Peyer's patch (tissue), 4 donors: ENCODE measurements at regions not wholly inside any gene's neighbourhood (a gene's known extent, or its start where the extent isn't known, plus 50 kb on each side); places are given as distances from the start of the nearest gene placed in this dataset.

Experiments
- POLR2A ChIP-seq, 2 donors: fragments of 450-650 bp; IDR thresholded peaks; one replicate each; pipeline ENCODE4 v1.5.1; 2017; ENCODE audit warnings: antibody characterized with exemption in 2 of 2, mild to moderate bottlenecking in 2 of 2, moderate library complexity in 2 of 2
- TF ChIP-seq, protein P1 (sequence below), 6 experiments: fragments of 450-650 bp in 4 of 6; fragments of 200-600 bp in 2 of 6; sonication (generic) in 1 of 6; IDR thresholded peaks; one replicate each; pipeline ENCODE4 v1.5.1; 2017 to 2019; ENCODE audit warnings: antibody characterized with exemption in 6 of 6, mild to moderate bottlenecking in 3 of 6, moderate library complexity in 1 of 6

DNA sequence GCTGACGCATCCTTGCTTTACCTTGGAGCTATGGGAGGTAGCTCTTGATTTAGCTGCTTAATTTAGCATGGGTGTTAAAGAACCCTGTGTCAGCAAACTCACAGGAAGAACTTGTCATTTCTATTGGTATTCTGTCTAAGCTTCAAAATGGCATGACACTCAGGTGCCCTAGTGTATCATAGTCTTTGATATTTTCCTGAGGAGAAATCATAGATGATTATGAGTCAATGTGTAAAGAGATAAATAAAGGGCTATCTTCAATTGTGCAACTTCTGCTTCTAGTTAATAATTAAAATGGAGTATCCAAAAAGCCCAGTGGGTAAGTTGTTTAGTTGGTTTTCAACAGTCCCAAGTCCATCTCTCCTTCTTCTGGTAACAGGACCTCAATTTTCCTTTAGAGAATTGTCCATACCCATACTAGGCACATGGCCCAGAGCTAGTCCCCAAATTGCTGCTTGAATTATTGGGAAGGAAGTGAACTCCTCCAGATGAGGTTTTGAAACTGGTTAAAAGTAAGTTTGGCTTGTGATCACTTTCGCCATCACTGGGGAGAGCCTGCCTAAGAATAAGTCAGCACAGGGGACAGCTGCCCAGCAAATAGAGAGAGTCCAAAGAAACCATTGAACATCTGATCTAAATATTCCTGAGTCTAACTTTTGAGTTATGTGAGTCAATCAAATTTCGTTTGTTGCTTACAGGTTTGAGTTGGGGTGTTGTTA is 169.0 kb upstream of the PHYHIPL start:
- TF ChIP-seq, protein P1, sequence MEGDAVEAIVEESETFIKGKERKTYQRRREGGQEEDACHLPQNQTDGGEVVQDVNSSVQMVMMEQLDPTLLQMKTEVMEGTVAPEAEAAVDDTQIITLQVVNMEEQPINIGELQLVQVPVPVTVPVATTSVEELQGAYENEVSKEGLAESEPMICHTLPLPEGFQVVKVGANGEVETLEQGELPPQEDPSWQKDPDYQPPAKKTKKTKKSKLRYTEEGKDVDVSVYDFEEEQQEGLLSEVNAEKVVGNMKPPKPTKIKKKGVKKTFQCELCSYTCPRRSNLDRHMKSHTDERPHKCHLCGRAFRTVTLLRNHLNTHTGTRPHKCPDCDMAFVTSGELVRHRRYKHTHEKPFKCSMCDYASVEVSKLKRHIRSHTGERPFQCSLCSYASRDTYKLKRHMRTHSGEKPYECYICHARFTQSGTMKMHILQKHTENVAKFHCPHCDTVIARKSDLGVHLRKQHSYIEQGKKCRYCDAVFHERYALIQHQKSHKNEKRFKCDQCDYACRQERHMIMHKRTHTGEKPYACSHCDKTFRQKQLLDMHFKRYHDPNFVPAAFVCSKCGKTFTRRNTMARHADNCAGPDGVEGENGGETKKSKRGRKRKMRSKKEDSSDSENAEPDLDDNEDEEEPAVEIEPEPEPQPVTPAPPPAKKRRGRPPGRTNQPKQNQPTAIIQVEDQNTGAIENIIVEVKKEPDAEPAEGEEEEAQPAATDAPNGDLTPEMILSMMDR (IDR thresholded peaks at IDR 0.05) = no peak
- TF ChIP-seq POLR2A (IDR thresholded peaks at IDR 0.05) = no peak
